ENCODE measurements at regions not wholly inside any gene's neighbourhood (a gene's known extent, or its start where the extent isn't known, plus 50 kb on each side); places are given as distances from the start of the nearest gene placed in this dataset.

DNA sequence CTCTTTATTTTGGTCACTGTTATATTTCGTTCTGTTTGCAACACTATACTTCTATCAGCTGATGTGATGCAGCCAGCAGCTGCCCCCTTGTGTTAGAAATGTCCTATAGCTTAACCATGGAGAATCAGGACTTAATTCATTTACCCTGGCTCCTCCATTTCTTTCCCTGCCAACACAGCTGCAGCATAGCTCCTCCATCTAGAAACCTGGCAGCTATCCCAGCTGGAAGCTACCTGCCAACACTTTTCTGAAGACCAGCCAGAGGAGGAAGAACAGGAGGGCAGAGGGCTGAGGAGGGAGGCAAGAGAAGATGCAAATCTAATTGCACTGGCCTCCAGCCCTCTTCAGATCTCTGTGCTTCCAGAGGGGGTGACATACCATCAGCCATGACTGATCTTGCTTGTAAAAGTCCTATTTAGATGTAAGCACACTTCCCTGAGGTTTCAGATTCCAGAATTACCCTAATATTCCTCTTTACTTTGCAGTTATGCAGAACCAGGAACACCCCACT is 156.8 kb upstream of the TMEM260 start:
- no peak for TF ChIP-seq POLR2A (IDR thresholded peaks at IDR 0.05)
- TF ChIP-seq, protein P1, sequence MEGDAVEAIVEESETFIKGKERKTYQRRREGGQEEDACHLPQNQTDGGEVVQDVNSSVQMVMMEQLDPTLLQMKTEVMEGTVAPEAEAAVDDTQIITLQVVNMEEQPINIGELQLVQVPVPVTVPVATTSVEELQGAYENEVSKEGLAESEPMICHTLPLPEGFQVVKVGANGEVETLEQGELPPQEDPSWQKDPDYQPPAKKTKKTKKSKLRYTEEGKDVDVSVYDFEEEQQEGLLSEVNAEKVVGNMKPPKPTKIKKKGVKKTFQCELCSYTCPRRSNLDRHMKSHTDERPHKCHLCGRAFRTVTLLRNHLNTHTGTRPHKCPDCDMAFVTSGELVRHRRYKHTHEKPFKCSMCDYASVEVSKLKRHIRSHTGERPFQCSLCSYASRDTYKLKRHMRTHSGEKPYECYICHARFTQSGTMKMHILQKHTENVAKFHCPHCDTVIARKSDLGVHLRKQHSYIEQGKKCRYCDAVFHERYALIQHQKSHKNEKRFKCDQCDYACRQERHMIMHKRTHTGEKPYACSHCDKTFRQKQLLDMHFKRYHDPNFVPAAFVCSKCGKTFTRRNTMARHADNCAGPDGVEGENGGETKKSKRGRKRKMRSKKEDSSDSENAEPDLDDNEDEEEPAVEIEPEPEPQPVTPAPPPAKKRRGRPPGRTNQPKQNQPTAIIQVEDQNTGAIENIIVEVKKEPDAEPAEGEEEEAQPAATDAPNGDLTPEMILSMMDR (IDR thresholded peaks at IDR 0.05), result peak; percentile 54 to 64 (median 60)

All from testis (tissue), 2 donors.